ENCODE measurements at regions not wholly inside any gene's neighbourhood (a gene's known extent, or its start where the extent isn't known, plus 50 kb on each side); places are given as distances from the start of the nearest gene placed in this dataset.

GRCh38 chr2:120909102-120909501 is 173.4 kb downstream of the GLI2 start:
- TF ChIP-seq CTCF (IDR thresholded peaks at IDR 0.05) (no peak), EP300 (IDR thresholded peaks at IDR 0.05) (no peak)

Data from upper lobe of left lung (tissue), 4 donors.